Natural killer cell treated with Interleukin-12 subunit alpha and Interleukin-12 subunit beta and Interleukin-15 and Interleukin-18, amount 100 ng/mL, for 72 hours (primary cell): ENCODE measurements at regions not wholly inside any gene's neighbourhood (a gene's known extent, or its start where the extent isn't known, plus 50 kb on each side); places are given as distances from the start of the nearest gene placed in this dataset.

ENCODE experiments used
- ATAC-seq, 2 donors: fragments of 150-1000 bp; cut with Tn5 transposase in 1 of 2; sonication (Bioruptor Pico), chemical (Tn5 transposase) in 1 of 2; 2 replicates each; pipeline ENCODE4 v1.10.0; 2021
- DNase-seq: peaks from one replicate; pipeline ENCODE4 v3.0.0; 2022; ENCODE audit warnings: low spot score
- H3K27ac Mint-ChIP-seq, 2 donors: 1 replicate in 1 of 2; 2 replicates in 1 of 2; pipeline ENCODE4 v1.8.0; 2022; ENCODE audit warnings: mixed read lengths in 2 of 2, mild to moderate bottlenecking in 1 of 2, moderate library complexity in 1 of 2
- H3K27me3 Mint-ChIP-seq, 2 donors: 1 replicate in 1 of 2; 2 replicates in 1 of 2; pipeline ENCODE4 v1.8.0; 2022; ENCODE audit warnings: mixed read lengths in 2 of 2
- H3K36me3 Mint-ChIP-seq: one replicate; pipeline ENCODE4 v1.8.0; 2022; ENCODE audit warnings: mixed read lengths
- H3K4me1 Mint-ChIP-seq, 2 donors: 1 replicate in 1 of 2; 2 replicates in 1 of 2; pipeline ENCODE4 v1.8.0; 2022; ENCODE audit warnings: low read depth in 2 of 2, mixed read lengths in 2 of 2, mild to moderate bottlenecking in 1 of 2
- H3K4me3 Mint-ChIP-seq: one replicate; pipeline ENCODE4 v1.8.0; 2022; ENCODE audit warnings: mixed read lengths
- H3K9me3 Mint-ChIP-seq: 2 replicates; pipeline ENCODE4 v1.8.0; 2022; ENCODE audit warnings: mixed read lengths

- Mint-ChIP-seq H3K27me3 (no peaks in the 10 kb centered on the region), H3K27ac (no peak overlapping the region), H3K36me3 (no peaks in the 10 kb centered on the region), H3K4me3 (no peak overlapping the region), H3K4me1 (no peaks in the 10 kb centered on the region), H3K9me3 (peaks cover 19% of the 10 kb centered on the region)
- no peak for ATAC-seq
- no peak for DNase-seq
These were observed 710.7 kb upstream of the SLIT2 start for GRCh38 chr4:19540859-19541540.

- ATAC-seq: no peak
- Mint-ChIP-seq H3K27me3 (no peaks in the 10 kb centered on the region), H3K9me3 (peaks cover 19% of the 10 kb centered on the region), H3K4me1 (no peaks in the 10 kb centered on the region), H3K4me3 (no peak overlapping the region), H3K27ac (no peak overlapping the region), H3K36me3 (no peaks in the 10 kb centered on the region)
- DNase-seq: no peak
These were observed 712.5 kb upstream of the SLIT2 start for GRCh38 chr4:19539201-19539600.

- no peaks in the 10 kb centered on the region for H3K36me3 Mint-ChIP-seq
- H3K4me1 Mint-ChIP-seq: no peaks in the 10 kb centered on the region
- DNase-seq: no peak
- H3K27me3 Mint-ChIP-seq: no peaks in the 10 kb centered on the region
- ATAC-seq: no peak
- H3K4me3 Mint-ChIP-seq: no peak overlapping the region
- H3K9me3 Mint-ChIP-seq: peaks cover 14% of the 10 kb centered on the region
- no peak overlapping the region for H3K27ac Mint-ChIP-seq
These were observed 717.5 kb upstream of the SLIT2 start for GRCh38 chr4:19534159-19534558.

- peaks cover 3% of the 10 kb centered on the region for H3K9me3 Mint-ChIP-seq
- H3K4me3 Mint-ChIP-seq: no peak overlapping the region
- no peaks in the 10 kb centered on the region for H3K27me3 Mint-ChIP-seq
- ATAC-seq: no peak
- no peak for DNase-seq
- H3K27ac Mint-ChIP-seq: no peak overlapping the region
- H3K36me3 Mint-ChIP-seq: no peaks in the 10 kb centered on the region
- H3K4me1 Mint-ChIP-seq: no peaks in the 10 kb centered on the region
These were observed 719.5 kb upstream of the SLIT2 start for GRCh38 chr4:19531906-19532848.

- Mint-ChIP-seq H3K36me3 (peaks cover 6% of the 10 kb centered on the region), H3K27me3 (no peaks in the 10 kb centered on the region), H3K27ac (no peak overlapping the region), H3K4me3 (no peak overlapping the region), H3K9me3 (peaks cover 10% of the 10 kb centered on the region), H3K4me1 (no peaks in the 10 kb centered on the region)
- no peak for DNase-seq
- no peak for ATAC-seq
These were observed 727.7 kb upstream of the SLIT2 start for GRCh38 chr4:19523964-19524363.

- ATAC-seq (no peak), DNase-seq (no peak)
- no peak overlapping the region for H3K4me3 Mint-ChIP-seq
- peaks cover 10% of the 10 kb centered on the region for H3K36me3 Mint-ChIP-seq
- no peaks in the 10 kb centered on the region for H3K27me3 Mint-ChIP-seq
- no peaks in the 10 kb centered on the region for H3K4me1 Mint-ChIP-seq
- H3K27ac Mint-ChIP-seq: no peak overlapping the region
- peaks cover 14% of the 10 kb centered on the region for H3K9me3 Mint-ChIP-seq
These were observed 728.7 kb upstream of the SLIT2 start for GRCh38 chr4:19522966-19523365.

- no peaks in the 10 kb centered on the region for H3K27me3 Mint-ChIP-seq
- no peak overlapping the region for H3K27ac Mint-ChIP-seq
- peaks cover 18% of the 10 kb centered on the region for H3K9me3 Mint-ChIP-seq
- no peaks in the 10 kb centered on the region for H3K4me1 Mint-ChIP-seq
- DNase-seq (no peak), ATAC-seq (no peak)
- H3K36me3 Mint-ChIP-seq: peaks cover 16% of the 10 kb centered on the region
- no peak overlapping the region for H3K4me3 Mint-ChIP-seq
These were observed 730.7 kb upstream of the SLIT2 start for GRCh38 chr4:19520939-19521520.

GRCh38 chr4:19514276-19515070 lies 737.2 kb upstream of the SLIT2 start:
- DNase-seq (no peak), ATAC-seq (no peak)
- H3K27me3 Mint-ChIP-seq: no peaks in the 10 kb centered on the region
- H3K36me3 Mint-ChIP-seq: peaks cover 17% of the 10 kb centered on the region
- H3K9me3 Mint-ChIP-seq: peaks cover 13% of the 10 kb centered on the region
- H3K4me3 Mint-ChIP-seq: no peak overlapping the region
- H3K27ac Mint-ChIP-seq: no peak overlapping the region
- no peaks in the 10 kb centered on the region for H3K4me1 Mint-ChIP-seq

GRCh38 chr4:19512086-19512485 lies 739.6 kb upstream of the SLIT2 start:
- H3K27ac Mint-ChIP-seq: no peak overlapping the region

GRCh38 chr4:19510993-19511392 lies 740.7 kb upstream of the SLIT2 start:
- Mint-ChIP-seq H3K27me3 (no peaks in the 10 kb centered on the region), H3K4me1 (no peaks in the 10 kb centered on the region), H3K4me3 (no peak overlapping the region), H3K9me3 (peaks cover 12% of the 10 kb centered on the region), H3K36me3 (peaks cover 7% of the 10 kb centered on the region), H3K27ac (no peak overlapping the region)
- ATAC-seq: no peak
- DNase-seq: no peak

More at GRCh38 chr4:19512086-19512485, 739.6 kb upstream of the SLIT2 start:
- peaks cover 12% of the 10 kb centered on the region for H3K36me3 Mint-ChIP-seq
- H3K4me3 Mint-ChIP-seq: no peak overlapping the region
- DNase-seq: no peak
- no peak for ATAC-seq
- H3K4me1 Mint-ChIP-seq: no peaks in the 10 kb centered on the region
- H3K27me3 Mint-ChIP-seq: no peaks in the 10 kb centered on the region
- H3K9me3 Mint-ChIP-seq: peaks cover 15% of the 10 kb centered on the region

- no peaks in the 10 kb centered on the region for H3K36me3 Mint-ChIP-seq
- DNase-seq (no peak), ATAC-seq (no peak)
- H3K9me3 Mint-ChIP-seq: peaks cover 13% of the 10 kb centered on the region
- no peak overlapping the region for H3K4me3 Mint-ChIP-seq
- no peaks in the 10 kb centered on the region for H3K4me1 Mint-ChIP-seq
- H3K27ac Mint-ChIP-seq: no peak overlapping the region
- H3K27me3 Mint-ChIP-seq: no peaks in the 10 kb centered on the region
These were observed 743.3 kb upstream of the SLIT2 start for GRCh38 chr4:19508442-19508841.

GRCh38 chr4:19497705-19498104 lies 754.0 kb upstream of the SLIT2 start:
- Mint-ChIP-seq H3K36me3 (no peaks in the 10 kb centered on the region), H3K27ac (no peak overlapping the region), H3K4me1 (no peaks in the 10 kb centered on the region), H3K4me3 (no peak overlapping the region), H3K27me3 (no peaks in the 10 kb centered on the region), H3K9me3 (peaks cover 19% of the 10 kb centered on the region)
- no peak for DNase-seq
- no peak for ATAC-seq

- H3K36me3 Mint-ChIP-seq: no peaks in the 10 kb centered on the region
- ATAC-seq: no peak
- H3K27me3 Mint-ChIP-seq: no peaks in the 10 kb centered on the region
- H3K27ac Mint-ChIP-seq: no peak overlapping the region
- no peak overlapping the region for H3K4me3 Mint-ChIP-seq
- H3K9me3 Mint-ChIP-seq: peaks cover 24% of the 10 kb centered on the region
- no peaks in the 10 kb centered on the region for H3K4me1 Mint-ChIP-seq
- DNase-seq: no peak
These were observed 754.9 kb upstream of the SLIT2 start for GRCh38 chr4:19496756-19497155.
